ENCODE measurements at regions not wholly inside any gene's neighbourhood (a gene's known extent, or its start where the extent isn't known, plus 50 kb on each side); places are given as distances from the start of the nearest gene placed in this dataset.
A peak's percentile ranks its signal among the peaks of the same experiment; 100 is the strongest.
"Not testable (repeated sequence)": the region's sequence is repeated elsewhere in the genome, so short reads cannot be mapped to it uniquely, and the experiment has no call there.

DNA sequence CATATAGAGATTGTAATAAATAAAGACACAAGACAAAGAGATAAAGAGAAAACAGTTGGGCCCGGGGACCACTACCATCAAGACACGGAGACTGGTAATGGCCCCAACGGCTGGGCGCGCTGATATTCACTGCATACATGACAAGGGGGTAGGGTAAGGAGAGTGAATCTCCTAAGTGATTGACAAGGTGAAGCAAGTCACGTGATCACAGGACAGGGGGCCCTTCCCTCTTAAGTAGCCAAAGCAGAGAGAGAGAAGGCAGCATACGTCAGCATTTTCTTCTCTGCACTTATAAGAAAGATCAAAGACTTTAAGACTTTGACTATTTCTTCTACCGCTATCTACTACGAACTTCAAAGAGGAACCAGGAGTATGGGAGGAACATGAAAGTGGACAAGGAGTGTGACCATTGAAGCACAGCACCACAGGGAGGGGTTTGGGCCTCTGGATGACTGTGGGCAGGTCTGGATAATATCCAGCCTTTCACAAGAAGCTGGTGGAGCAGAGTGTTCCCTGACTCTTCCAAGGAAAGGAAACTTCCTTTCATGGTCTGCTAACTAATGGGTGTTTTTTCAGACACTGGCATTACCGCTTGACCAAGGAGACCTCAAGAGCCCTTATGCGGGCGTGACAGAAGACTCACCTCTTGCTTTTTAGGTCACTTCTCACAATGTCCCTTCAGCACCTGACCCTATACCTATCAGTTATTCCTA lies 75.6 kb downstream of the MRPL39 start:
- not testable (repeated sequence) for DNase-seq

DNA sequence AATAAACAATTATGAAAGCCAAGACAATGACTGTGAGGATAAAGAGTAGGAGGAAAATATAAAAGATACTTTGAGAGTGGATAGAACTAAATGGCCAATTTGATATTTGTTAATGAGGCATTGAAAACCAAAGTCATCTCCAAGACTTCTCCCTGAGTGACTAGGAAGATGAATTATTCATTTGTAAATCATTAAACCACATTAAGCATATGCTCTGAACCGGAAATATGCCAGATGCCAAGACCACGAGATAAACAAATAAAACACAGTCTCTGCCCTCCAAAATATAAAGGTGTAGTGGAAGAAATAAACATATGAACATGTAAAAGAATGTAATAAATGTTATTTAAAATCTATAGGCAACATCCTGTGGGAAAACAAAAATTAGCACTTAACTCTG lies 78.8 kb downstream of the MRPL39 start:
- DNase-seq: no peak

DNA sequence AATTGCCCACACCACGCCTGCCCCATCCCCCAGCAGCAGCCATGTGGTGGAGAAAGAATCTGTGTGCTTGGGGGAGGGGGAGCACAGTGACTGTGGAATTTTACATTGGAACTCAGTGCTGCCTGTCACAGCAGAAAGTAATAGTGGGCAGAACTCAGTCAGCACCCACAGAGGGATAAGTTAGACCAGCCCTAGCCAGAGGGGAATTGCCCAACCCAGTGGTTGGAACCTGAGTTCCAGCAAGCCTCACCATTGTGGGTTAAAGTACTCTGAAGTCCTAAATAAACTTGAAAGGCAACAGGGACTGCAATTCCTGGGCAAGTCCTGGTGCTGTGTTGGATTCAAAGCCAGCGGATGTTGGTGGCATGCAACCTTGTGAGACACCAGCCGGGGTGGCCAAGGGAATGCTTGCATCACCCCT lies 88.8 kb downstream of the MRPL39 start:
- no peak for DNase-seq

DNA sequence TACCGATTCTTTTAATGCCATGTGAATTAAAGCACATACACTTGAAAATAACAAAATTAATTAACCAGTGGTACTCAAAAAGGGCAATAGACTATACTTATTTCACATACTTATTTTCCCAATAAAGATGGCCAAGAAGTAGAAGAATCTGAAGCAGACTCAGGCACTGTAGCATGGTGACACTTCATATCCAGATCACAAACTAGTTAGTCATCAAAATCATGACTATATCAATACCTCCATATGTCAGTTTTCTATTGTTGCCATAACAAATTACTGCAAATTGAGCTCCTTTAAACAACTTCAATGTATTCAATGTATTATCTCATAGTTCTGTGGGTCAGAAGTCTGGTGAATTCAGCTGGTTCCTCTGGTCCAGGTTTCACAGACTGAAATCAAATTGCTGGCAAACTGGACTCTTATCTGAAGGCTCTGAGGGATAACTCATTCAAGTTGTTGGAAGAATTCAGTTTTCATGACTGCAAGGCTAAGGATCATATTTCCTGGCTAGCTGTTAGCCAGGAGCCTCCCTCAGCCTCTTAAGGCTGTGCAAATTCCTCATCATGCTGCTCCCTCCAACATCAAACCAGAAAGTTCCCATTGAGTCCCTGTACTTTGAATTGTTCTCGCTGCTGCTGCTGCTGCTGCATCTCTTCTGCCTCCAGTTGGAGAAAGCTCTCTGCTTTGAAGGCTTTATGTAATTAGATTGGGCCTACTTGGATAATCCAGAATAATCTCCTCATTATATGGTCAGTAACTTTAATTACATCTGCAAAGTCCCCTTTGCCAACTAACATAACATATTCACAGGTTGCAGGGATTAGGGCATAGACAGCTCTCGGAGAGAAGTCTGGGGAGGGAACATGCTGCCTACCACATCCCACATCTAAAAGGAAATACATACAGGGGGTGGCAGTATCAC lies 91.5 kb downstream of the MRPL39 start:
- no peak for DNase-seq

DNA sequence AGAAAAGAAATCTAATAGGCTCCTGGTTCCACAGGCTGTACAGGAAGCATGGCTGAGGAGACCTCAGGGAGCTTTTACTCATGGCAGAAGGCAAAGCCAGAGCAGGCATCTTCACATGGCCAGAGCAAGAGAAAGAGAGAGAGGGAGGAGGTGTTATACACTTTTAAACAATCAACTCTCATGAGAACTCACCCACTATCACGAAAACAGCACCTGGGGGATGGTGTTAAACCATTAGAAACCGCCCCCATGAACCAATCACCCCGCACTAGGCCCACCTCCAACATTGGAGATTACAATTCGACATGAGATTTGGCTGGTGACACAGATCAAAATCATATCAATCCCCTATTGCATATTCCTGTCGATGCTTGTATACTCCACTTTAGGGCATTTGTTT lies 93.5 kb downstream of the MRPL39 start:
- DNase-seq: no peak

DNA sequence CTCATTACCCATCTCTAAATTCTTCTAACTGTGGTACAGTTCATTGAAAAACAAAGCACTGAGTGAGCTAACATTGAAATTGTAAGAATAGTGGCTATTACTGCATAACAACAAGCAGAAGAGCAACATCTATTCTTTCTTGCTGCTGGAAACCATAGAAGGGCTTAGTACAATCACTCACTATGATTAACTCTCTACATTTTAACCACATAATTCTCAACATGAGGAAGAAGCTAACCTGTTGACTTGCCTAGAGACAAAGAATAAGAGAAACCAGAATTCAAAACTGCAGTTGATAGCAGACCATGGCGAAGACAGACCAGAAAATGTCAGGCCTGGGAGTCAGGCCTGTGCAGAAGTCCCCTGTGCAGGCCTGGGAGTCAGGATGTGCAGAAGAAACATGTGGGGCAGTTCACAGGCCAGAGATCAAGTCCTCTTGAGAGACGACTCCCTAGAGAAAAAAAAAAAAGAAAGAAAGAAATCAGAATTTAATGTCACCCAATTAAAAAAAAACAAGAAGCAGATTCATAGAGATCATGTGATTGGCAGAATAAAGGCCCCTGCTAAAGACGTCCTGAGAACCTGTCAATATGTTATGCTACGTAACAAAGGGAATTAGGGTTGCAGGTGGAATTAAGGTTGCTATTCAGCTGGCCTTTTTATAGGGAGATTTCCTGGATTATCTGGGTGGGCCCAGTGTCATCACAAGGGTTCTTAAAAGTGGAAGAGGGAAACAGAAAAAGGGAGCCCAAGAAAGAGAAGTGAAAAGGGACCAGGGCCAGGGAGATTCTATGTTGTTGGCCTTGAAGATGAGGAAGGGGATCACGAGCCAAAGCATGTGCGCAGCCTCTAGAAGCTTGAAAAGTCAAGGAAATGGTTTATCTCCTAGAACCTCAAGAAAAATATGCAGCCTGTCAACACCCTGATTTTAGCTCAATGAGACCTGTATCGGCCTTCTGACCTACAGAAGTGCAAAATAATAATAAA lies 94.9 kb downstream of the MRPL39 start:
- no peak for DNase-seq

DNA sequence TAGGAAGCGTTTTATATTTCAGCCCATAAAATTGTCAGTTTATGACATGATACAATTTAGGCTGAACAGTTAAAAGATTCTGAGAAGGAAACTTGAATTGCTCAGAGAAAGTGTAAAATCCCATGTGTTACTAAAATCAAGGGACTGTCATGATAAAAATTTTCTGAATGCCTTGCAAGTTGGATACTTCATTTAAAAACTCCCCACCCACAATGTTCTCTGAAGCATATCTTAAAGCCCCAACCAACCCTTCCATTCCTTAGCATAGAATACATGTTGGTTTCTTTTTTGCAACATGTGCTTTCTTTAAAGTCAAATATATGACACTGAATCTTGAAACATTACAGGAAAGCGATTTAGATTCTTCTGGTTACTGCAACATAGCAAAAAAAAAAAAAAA lies 97.4 kb downstream of the MRPL39 start:
- DNase-seq: no peak

DNA sequence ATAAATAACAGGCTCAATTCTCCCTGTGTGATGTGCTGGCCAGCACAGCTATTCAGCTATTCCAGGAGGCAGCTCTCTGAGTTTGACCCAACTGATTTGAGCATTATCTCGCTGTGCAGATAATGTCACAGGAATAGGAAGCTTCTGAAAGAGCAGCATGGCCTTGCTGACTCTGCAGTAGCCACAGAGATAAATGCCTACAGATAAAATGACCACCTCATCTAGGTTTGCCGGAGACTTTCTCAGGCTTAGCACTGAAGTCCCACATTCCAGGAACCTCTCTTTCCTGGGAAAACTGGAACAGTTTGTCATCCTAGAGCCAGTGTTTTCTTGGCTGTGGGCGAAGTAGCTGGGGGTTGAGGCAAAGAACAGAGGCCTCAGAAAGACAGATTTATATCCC lies 98.9 kb downstream of the MRPL39 start:
- no peak for DNase-seq

DNA sequence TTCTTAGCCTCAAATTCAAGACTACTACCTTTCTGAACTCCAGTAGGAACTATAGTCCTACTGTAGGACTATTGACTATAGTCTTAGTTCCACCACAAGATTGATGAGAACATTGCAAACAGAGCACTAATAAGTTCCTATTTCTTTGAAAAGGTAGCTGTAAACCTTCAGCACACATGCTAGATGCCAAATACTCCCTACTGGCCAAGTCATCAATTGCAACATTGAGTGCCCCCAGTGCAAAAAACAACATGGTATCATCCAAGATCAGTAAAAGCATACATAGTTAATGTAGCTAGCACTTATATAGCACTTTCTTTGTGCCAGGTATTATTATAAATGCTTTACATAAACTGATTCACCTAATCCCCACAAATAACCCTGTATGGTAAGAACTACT lies 99.8 kb downstream of the MRPL39 start:
- DNase-seq: no peak

DNA sequence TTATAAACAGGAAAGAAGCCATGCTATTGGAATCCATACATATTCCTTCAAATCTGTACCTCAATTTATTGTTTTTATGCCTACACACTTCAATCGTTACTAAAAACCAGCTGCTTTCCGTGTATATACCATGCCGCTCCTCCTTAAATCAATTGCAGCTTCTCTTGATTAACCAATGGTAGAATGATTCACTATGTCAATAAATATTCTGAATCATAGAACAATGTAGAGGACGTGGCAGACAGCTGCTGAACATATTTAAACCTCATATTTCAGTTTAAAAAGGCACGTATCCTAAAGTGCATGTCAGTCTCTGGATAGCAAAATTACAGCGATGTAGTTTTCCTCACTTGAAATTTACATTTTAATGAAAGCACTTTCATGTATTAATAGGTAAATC lies 100.4 kb downstream of the MRPL39 start:
- DNase-seq: no peak

DNA sequence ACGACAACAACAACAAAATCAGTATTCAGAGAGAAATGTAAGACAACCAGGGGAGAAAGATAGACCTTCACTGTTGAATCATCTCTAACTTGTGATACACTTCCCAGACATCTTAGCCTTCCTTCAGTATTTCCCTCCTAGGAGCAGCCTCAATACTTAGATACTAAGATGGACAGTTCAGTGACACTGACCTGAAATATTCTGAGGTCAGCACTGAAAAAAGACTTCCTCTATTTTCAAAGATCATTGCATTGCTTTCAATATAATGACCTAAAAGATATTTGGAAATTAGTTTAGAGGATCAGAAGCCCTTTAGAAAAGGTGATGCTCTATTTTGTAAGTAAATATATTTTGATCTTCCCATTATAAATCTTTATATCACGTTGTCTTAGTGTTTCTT lies 101.0 kb downstream of the MRPL39 start:
- no peak for DNase-seq

DNA sequence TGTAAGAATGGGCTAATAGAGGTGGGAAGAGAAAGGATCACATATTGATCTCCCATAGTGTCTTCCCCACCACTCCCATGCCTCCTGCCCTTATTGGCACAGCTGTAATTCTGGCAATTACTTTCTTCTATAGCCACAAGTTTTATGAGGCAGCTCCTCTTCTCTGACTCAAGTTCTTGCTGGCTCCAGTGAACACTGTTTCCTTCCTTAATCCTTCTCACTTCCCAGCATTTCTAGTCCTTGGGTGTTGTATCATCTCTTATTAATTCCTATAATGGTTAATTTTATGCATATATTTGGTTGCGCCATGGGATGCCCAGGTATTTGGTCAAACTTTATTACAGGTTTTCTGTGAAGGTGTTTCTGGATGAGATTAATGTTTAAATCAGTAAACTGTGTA lies 103.3 kb downstream of the MRPL39 start:
- no peak for DNase-seq

DNA sequence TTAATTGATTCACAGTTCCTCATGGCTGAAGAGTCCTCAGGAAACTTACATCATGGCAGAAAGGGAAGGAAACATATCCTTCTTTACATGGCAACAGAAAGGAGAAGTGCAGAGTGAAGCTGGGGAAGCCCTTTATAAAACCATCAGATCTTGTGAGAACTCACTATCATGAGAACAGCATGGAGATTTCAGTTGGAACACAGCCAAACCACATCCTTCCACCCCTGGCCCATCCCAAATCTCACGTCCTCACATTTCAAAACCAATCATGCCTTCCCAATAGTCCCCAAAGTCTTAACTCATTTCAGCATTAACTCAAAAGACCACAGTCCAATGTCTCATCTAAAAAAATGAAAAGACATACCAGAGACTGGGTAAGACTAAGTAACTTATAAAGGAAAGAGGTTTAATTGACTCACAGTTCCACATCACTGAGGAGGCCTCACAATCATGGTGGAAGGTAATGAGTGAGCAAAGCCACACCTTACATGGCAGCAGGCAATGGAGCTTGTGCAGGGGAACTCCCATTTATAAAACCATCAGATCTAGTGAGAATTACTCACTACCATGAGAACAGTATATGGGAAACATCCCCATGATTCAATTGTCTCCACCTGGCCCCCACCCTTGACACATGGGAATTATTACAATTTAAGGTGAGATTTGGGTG lies 105.2 kb downstream of the MRPL39 start:
- DNase-seq: peak; percentile 22

DNA sequence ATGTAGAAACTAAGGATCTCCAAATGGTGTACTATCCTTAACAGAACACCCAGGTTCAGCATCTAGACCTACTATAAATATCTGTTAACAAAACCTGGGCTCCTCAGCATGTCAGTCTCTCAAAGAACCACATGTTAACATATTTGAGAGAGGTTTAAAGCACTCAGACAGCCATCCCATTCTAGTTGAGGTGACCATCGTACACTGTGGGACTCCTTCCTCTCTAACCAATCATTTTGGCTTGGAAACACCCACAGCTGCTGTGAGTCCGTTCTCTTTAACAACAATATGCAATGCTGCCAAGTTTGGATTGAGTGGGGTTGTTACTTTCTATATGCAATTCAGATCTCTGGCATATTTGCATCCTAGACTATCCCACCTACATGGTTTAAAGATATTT lies 105.8 kb downstream of the MRPL39 start:
- DNase-seq: no peak

DNA sequence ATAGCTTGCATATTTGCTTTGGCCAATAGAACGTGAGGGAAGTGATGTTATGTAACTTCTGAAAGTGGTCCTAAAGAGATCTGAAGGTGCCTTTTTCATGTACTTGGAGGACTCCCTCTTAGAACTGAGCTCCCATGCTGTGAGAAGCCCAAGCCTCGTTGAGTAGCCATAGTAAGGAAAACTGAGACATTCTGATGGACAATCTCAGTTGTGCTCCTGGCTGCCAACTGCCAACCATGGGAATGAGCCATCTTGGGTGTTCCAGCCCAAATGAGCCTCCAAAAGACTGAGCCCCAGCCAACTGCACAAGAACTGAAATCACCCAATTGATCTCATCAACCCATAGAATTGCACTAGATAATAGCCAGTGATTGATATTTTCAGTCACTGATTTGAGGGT lies 106.7 kb downstream of the MRPL39 start:
- DNase-seq: no peak

DNA sequence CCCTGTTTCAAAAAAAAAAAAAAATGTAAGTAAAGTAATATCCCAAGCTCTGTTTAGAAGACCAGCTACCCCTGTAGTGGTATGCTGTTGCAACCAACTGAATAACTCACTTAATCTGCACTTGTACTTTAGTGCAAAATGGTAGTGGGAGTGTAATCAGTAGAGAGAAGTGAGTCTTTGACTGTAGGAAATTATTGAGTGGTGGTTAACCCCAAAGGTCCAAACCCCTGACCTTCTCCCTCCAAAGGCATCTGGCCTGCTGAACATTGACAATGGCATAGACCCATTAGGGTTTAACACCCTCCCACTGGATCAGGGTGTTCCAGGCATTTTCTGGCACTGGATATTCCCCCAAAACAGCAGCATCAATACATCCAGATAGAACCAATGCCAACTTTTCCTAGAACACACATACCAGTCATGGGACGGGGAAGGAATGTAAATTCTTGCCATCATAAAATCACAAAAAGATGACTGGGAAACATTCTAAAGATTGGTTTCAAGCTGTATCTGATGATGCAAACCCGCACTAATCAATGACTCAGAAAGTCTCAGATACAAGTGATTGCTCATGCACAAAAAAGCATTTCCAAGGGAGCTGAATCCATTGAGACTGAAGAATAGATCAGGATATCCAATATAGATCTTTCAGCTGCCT lies 110.3 kb downstream of the MRPL39 start:
- no peak for DNase-seq

DNA sequence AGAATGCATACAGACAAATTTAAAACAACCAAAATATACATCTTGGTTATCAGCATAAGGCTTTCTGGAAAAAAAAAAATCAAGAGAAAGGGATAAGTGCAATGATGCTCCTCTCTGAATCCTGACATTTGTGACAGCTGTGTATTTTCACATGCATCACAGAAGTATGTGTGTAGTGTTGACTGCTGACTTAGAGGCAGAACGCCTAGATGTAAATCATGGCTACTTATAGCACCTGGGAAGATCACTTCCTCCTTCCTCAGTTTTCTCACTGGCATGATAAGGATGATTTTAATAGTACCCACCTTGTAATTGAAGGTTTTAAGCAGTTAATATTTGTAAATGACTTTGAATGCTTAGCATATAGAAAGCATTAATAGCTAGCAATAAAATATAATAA lies 112.5 kb downstream of the MRPL39 start:
- no peak for DNase-seq

DNA sequence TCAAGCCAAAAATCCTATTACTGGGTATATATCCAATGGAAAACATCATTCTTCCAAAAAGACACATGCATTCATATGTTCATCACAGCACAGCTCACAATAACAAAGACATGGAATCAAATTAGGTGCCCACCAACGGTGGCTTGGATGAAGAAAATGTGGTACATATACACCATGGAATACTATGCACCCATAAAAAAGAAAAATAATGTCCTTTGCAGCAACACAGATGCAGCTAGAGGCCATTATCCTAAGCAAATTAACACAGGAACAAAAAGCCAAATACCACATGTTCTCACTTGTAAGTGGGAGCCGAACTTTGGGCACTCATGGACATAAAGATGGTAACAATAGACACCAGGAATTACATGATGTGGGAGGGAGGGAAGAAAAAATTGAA lies 113.6 kb downstream of the MRPL39 start:
- no peak for DNase-seq

DNA sequence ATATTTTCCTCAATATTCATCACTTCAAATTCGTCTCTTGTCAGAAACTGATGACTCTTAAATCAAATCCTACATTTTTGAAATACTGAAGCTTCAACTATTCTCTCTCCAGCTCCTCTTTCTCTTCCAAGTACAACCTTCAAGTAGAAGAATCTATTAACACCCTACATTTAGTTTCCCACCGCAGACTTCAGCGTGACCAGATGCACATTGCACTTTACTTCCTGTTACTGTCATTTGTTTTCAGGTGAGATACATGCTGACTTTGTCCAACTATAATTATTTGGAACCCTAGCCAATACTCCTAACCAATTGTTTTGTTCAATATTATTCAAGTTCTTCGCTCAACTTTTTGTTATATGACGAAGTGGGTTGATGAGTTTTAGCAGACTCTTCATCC lies 116.0 kb downstream of the MRPL39 start:
- no peak for DNase-seq

DNA sequence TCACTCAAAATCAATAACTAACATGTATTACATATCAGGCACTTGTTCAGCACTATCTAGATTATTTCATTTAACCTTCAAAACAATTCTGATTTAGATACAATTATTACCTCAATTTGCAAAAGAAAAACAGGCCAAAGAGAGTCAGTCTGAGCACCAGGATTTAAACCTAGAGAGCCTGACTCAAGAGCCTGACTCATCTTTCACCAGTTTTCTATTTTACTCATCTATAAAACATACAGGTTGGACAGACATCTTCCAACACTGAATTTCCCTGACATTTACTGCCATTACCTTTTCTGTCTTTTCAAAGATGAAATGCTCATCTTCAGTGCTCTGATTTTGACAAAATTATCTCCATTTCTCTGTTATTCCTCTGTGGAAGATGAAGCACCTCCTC lies 116.5 kb downstream of the MRPL39 start:
- no peak for DNase-seq

DNA sequence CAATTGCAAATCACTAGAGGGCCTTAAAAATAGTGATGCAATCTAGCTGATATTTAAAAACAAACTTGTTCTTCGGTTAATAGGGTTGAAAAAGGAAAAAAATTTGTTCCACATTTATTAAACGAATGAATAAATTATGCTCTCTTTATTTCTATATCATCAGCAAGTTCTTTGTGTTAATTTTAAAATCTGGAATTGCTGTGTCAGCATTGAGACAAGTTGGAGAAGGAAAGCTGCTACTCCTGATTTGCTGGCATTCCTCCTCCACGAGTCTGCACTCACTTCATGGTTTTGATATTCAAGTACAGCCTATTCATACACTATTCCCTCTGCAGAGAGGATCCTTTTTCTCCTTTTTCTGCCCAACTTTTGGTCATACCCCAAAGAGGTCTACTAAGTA lies 117.6 kb downstream of the MRPL39 start:
- DNase-seq: no peak

DNA sequence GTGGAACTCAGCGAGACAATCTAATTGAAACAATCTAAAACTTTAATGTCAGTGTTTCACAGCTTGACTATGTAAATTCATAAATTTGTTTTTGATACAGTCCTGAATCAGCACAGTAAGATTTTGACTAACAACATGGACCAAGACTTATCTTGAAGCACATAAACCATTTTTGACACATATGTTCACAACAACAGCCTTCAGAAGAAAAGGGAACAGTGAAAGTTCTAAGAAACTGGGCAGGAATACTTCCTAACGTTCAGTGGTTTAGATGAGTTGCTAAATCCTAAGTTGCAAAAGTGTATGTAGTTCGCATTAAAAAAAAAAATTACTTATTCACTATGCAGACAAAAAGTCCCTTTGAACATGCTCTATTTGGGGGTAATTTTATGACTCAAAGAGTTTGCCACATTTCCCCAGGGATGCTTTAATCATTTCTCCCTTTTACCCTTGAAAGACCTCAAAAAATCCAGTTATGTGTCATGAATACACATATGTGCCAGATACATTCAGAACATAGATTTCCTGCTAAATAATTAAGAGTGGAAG lies 120.2 kb downstream of the MRPL39 start:
- DNase-seq: no peak
